ENCODE measurements at regions not wholly inside any gene's neighbourhood (a gene's known extent, or its start where the extent isn't known, plus 50 kb on each side); places are given as distances from the start of the nearest gene placed in this dataset.

DNA sequence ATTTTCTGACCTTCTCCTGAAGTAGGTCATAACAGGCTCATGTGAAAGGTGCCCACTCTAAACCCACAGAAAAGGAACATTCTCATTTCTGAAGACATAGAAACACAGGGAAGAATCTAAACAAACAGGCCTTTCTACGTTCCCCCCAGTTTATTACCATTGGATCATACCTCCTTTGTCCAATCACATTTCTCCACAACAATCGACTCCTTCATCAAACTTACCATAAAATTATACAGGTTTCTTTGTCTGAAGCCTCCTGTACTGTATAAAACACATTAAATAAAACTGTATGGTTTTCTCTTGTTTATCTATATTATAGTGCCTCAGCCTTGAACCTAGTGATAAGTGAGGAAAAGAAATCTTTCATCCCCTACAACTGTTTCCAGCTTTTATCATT, 340.7 kb downstream of the ENC1 start:
- no peaks in the 10 kb centered on the region for H3K27me3 ChIP-seq (ENCODE audit: insufficient read depth, low read length)
- no peaks in the 10 kb centered on the region for H3K36me3 ChIP-seq (ENCODE audit: insufficient read depth, low read length)
- H2AFZ ChIP-seq (ENCODE audit: low read depth, low read length), result no peak overlapping the region
- no peaks in the 10 kb centered on the region for H3K9me3 ChIP-seq (ENCODE audit: low read length)
- H3K4me3 ChIP-seq (ENCODE audit: low read length), result no peak overlapping the region
- peaks cover 2% of the 10 kb centered on the region for H3K4me1 ChIP-seq (ENCODE audit: insufficient read depth, low read length)

DNA sequence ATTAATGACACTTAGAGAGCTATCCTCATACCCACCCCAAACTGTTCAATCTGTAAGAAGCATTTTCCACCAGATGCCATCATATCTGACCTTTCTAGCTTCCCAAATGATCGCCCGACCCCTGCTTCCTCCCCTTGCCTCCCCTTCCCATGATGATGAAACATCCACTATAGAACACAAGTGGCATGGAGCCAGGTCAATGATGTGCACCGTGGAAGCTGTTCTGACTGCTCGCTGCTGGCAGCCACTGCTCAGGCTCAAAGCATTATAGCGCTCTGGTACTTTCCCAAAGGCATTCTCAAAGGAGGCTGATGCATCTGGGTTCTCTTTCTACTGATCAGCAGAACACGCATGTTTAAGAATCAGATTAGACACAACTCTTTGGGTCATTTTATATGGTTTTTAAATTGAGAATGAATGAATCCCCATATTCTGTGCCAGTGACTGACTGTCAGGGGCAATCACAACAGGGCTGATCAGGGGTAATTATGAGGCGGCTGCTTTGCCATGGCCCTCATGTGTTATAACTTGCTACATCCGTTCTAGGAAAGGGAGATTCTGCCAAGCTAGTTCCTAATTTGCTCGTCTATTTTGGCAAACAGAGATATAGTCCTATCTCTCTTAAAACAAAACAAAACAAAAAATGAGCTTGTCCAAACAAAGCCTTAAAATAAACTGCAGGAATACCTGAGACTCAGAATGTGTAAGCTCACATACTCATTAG, 343.7 kb downstream of the ENC1 start:
- Histone ChIP-seq H3K9me3 (ENCODE audit: low read length) (no peaks in the 10 kb centered on the region), H3K4me3 (ENCODE audit: low read length) (no peak overlapping the region), H3K36me3 (ENCODE audit: insufficient read depth, low read length) (no peaks in the 10 kb centered on the region), H3K4me1 (ENCODE audit: insufficient read depth, low read length) (no peaks in the 10 kb centered on the region), H2AFZ (ENCODE audit: low read depth, low read length) (no peak overlapping the region), H3K27me3 (ENCODE audit: insufficient read depth, low read length) (no peaks in the 10 kb centered on the region)

DNA sequence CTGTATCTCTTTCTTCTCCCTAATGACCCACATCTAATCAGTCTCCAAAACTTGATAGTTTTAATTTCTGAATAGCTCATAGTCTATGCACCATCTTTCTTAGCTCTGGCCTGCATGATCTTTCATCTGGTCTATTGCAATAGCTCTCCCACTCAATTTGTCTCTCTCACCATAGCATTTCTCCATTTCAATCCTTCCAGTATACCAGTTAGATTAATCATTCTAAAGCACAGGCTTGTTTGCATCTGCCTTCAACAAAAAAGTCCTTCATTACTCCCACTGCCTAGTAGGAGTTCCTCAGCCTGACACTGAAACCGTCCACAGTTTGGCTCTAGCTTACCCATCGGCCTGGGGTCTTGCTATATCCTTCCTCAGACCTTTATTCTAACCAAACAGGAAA, 344.9 kb downstream of the ENC1 start:
- H3K9me3 ChIP-seq (ENCODE audit: low read length), result no peaks in the 10 kb centered on the region

DNA sequence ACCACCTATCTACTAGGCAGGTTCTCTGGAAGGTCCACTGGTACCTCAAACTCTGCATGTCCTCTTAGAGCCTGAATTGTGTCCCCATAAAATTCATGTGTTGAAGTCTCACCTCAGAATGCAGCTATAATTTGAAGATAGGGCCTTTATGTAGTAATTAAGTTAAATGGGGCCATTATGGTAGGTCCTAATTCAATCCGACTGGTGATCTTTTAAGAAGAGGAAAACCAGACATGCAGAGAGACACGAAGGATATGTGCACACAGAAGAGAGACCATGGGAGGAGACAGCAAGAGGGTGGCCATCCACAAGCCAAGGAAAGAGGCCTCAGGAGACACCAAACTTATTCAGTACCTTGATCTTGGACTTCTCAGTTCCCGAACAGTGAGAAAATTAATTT, 345.4 kb downstream of the ENC1 start:
- Histone ChIP-seq H3K27me3 (ENCODE audit: insufficient read depth, low read length) (no peaks in the 10 kb centered on the region), H3K9me3 (ENCODE audit: low read length) (no peaks in the 10 kb centered on the region), H3K36me3 (ENCODE audit: insufficient read depth, low read length) (no peaks in the 10 kb centered on the region), H3K4me3 (ENCODE audit: low read length) (no peak overlapping the region), H2AFZ (ENCODE audit: low read depth, low read length) (no peak overlapping the region), H3K4me1 (ENCODE audit: insufficient read depth, low read length) (no peaks in the 10 kb centered on the region)

More for the DNA sequence above, 344.9 kb downstream of the ENC1 start:
- no peaks in the 10 kb centered on the region for H3K27me3 ChIP-seq (ENCODE audit: insufficient read depth, low read length)
- no peak overlapping the region for H2AFZ ChIP-seq (ENCODE audit: low read depth, low read length)
- no peak overlapping the region for H3K4me3 ChIP-seq (ENCODE audit: low read length)
- no peaks in the 10 kb centered on the region for H3K4me1 ChIP-seq (ENCODE audit: insufficient read depth, low read length)
- H3K36me3 ChIP-seq (ENCODE audit: insufficient read depth, low read length), result no peaks in the 10 kb centered on the region

DNA sequence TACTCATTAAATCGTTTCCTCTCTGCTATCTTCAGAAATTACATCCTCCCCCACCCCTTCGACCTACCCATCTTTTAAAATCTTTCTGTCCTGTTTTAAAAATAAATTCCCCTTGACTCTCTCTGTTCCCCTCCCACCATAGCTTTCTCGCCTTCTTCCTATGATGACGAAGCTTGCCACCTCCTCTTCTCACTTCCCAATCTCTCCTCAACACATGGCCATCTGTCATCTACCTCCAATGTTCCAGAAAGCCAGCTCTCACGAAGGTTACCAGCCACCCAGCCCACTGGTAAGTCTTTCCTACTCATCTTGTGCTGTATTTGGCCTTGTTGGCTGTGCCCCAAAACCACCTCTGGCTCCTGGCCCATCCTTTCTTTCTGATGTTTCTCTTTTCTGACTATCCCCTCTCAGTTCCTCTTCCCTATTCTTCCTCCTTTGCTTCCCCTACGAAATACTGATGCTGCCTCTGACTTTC, 346.3 kb downstream of the ENC1 start:
- H3K9me3 ChIP-seq (ENCODE audit: low read length), result no peaks in the 10 kb centered on the region

DNA sequence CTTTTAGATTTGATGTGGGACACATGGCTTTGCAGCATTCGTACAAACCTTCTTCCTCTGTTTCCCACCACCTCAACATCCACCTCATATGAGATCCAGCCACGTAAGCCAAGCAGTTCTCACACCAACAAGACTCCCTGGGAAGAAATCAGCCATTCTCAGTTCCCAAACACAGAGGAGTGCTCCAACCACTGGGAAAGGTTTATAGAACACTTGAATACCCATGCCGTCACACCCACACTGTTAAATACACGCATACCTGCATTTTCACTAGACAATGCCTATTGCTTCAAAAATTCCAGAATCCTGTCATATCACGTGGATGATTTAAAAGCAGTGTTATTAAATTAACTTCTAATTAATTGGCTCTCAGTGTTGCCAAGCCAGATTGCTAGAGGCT, 347.3 kb downstream of the ENC1 start:
- Histone ChIP-seq H3K4me1 (ENCODE audit: insufficient read depth, low read length) (no peaks in the 10 kb centered on the region), H3K36me3 (ENCODE audit: insufficient read depth, low read length) (no peaks in the 10 kb centered on the region), H2AFZ (ENCODE audit: low read depth, low read length) (no peak overlapping the region)

More for the DNA sequence above, 346.3 kb downstream of the ENC1 start:
- H3K27me3 ChIP-seq (ENCODE audit: insufficient read depth, low read length), result no peaks in the 10 kb centered on the region
- no peaks in the 10 kb centered on the region for H3K36me3 ChIP-seq (ENCODE audit: insufficient read depth, low read length)
- H3K4me1 ChIP-seq (ENCODE audit: insufficient read depth, low read length), result no peaks in the 10 kb centered on the region
- no peak overlapping the region for H2AFZ ChIP-seq (ENCODE audit: low read depth, low read length)
- no peak overlapping the region for H3K4me3 ChIP-seq (ENCODE audit: low read length)

DNA sequence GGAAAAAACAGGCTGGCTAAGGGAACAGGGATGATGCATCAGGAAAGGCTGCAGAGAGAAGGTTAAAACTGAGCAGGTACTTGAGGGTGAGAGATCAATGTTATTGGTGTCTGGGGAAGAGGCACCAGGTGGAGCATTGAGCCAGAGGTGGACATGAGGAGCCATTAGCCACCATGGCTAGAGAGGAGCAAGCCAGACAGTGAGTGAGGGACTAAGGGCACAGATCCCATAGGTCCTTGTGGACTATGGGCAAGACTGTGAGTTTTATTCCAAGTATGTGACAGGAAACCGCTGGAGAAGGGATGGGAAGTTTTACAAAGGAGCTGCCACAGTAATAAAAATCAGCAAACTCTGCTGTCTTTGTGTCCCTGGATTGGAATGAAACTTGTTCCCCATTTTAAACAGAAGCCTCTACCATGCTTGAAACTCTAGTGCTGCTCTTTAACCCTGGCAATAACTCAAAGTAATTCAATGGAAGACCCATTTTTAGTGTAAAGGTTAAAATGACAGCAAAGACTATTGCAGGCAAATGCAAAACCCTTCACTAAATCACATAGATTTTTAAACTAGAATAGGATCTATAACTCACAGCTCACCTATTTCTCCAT, 349.8 kb downstream of the ENC1 start:
- no peak overlapping the region for H2AFZ ChIP-seq (ENCODE audit: low read depth, low read length)
- H3K27me3 ChIP-seq (ENCODE audit: insufficient read depth, low read length), result no peaks in the 10 kb centered on the region
- H3K36me3 ChIP-seq (ENCODE audit: insufficient read depth, low read length), result no peaks in the 10 kb centered on the region
- peaks cover 3% of the 10 kb centered on the region for H3K4me1 ChIP-seq (ENCODE audit: insufficient read depth, low read length)
- no peaks in the 10 kb centered on the region for H3K9me3 ChIP-seq (ENCODE audit: low read length)
- H3K4me3 ChIP-seq (ENCODE audit: low read length), result no peak overlapping the region

More for the DNA sequence above, 347.3 kb downstream of the ENC1 start:
- Histone ChIP-seq H3K27me3 (ENCODE audit: insufficient read depth, low read length) (no peaks in the 10 kb centered on the region), H3K9me3 (ENCODE audit: low read length) (no peaks in the 10 kb centered on the region), H3K4me3 (ENCODE audit: low read length) (no peak overlapping the region)

DNA sequence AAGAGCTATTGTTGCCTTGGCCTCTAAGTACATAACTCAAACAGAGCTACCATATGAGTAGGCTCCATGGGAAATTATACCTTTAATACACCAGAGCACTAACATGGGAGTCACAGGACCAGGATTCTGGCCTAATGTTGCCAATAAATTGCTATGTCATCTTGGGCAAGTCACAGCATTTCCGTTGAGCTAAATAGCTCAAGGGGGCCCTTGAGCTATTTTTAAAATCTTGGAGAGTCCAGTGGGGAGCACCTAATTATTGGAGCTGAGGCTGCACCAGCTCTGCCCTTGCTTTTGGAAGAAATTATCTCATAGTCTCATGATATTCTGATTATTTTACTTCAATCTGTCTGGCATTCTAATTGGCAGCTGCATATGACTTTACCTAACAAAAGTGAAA, 350.8 kb downstream of the ENC1 start:
- Histone ChIP-seq H3K4me3 (ENCODE audit: low read length) (no peak overlapping the region), H2AFZ (ENCODE audit: low read depth, low read length) (no peak overlapping the region), H3K9me3 (ENCODE audit: low read length) (no peaks in the 10 kb centered on the region), H3K36me3 (ENCODE audit: insufficient read depth, low read length) (no peaks in the 10 kb centered on the region), H3K4me1 (ENCODE audit: insufficient read depth, low read length) (peaks cover 7% of the 10 kb centered on the region), H3K27me3 (ENCODE audit: insufficient read depth, low read length) (no peaks in the 10 kb centered on the region)

DNA sequence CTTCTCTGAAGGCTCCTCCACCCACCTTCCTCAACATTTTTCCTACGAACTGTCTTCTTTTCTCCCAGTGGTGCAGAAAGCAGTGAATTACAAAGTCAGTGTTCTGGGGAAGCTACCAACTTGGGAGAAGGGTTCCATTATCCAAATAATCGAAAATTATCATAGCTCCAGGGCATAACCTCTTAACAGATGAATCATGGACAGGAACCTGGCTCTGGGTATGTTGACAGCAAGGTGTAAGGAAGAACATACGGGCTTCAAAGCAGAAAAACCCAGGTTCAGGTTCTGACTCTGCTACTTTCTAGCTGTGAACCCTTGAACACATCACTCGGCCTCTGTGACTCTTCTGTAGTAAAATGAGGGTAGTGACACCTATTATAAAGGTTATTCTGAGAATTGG, 351.3 kb downstream of the ENC1 start:
- Histone ChIP-seq H2AFZ (ENCODE audit: low read depth, low read length) (no peak overlapping the region), H3K27me3 (ENCODE audit: insufficient read depth, low read length) (no peaks in the 10 kb centered on the region), H3K4me3 (ENCODE audit: low read length) (no peak overlapping the region), H3K9me3 (ENCODE audit: low read length) (no peaks in the 10 kb centered on the region), H3K36me3 (ENCODE audit: insufficient read depth, low read length) (no peaks in the 10 kb centered on the region), H3K4me1 (ENCODE audit: insufficient read depth, low read length) (peaks cover 7% of the 10 kb centered on the region)

DNA sequence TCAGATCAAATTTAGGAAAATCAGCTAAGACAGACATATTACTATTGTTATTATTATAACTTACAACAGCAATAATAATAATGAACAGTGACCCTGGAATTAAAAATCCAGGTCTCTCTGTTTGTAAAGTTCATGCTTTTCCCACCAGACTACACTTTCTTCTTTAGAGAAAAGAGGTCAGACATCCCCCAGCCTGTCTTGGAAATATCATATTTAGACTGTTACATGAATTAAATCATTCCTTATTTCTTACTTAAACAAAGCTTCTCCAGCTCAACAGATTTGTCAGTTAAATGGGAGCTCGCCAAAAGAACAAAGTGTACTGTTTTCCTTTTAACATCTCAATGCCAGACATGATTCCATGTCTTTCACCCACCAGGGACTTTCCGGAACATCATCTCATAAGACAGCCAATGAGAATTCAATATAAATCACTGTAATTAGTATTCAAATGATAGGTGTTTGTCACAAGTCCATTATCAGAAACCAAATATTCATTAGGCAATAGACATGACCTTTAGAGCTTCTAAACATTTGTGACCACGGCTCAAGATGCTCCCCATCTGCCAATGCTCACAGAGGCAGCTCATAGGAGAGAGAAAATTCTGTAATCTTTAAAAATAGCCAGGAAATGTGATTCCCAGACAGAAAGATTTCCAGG, 351.9 kb downstream of the ENC1 start:
- H2AFZ ChIP-seq (ENCODE audit: low read depth, low read length), result no peak overlapping the region
- H3K4me1 ChIP-seq (ENCODE audit: insufficient read depth, low read length), result peaks cover 7% of the 10 kb centered on the region
- no peak overlapping the region for H3K4me3 ChIP-seq (ENCODE audit: low read length)
- H3K36me3 ChIP-seq (ENCODE audit: insufficient read depth, low read length), result no peaks in the 10 kb centered on the region
- H3K27me3 ChIP-seq (ENCODE audit: insufficient read depth, low read length), result no peaks in the 10 kb centered on the region
- H3K9me3 ChIP-seq (ENCODE audit: low read length), result no peaks in the 10 kb centered on the region

DNA sequence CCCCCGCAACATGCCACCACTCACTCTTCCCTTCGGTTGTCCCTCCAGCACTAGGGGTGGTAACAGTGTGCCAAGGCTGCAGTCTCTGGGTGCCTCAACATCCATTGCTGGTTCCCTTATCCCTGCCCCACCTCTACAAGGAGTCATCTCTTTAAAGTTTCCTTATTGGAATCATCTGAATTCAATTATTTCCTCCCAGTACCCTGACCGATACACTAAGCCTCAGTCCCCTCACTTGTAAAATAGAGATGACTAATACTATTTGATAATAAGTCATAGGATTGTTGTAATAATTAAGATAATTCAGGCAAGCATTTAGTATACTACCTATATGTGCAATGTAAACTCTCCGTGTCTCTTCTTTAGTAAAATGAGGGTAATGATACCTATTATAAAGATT, 352.5 kb downstream of the ENC1 start:
- H3K27me3 ChIP-seq (ENCODE audit: insufficient read depth, low read length), result no peaks in the 10 kb centered on the region
- H3K9me3 ChIP-seq (ENCODE audit: low read length), result no peaks in the 10 kb centered on the region
- no peaks in the 10 kb centered on the region for H3K36me3 ChIP-seq (ENCODE audit: insufficient read depth, low read length)
- peaks cover 7% of the 10 kb centered on the region for H3K4me1 ChIP-seq (ENCODE audit: insufficient read depth, low read length)
- no peak overlapping the region for H2AFZ ChIP-seq (ENCODE audit: low read depth, low read length)
- no peak overlapping the region for H3K4me3 ChIP-seq (ENCODE audit: low read length)

DNA sequence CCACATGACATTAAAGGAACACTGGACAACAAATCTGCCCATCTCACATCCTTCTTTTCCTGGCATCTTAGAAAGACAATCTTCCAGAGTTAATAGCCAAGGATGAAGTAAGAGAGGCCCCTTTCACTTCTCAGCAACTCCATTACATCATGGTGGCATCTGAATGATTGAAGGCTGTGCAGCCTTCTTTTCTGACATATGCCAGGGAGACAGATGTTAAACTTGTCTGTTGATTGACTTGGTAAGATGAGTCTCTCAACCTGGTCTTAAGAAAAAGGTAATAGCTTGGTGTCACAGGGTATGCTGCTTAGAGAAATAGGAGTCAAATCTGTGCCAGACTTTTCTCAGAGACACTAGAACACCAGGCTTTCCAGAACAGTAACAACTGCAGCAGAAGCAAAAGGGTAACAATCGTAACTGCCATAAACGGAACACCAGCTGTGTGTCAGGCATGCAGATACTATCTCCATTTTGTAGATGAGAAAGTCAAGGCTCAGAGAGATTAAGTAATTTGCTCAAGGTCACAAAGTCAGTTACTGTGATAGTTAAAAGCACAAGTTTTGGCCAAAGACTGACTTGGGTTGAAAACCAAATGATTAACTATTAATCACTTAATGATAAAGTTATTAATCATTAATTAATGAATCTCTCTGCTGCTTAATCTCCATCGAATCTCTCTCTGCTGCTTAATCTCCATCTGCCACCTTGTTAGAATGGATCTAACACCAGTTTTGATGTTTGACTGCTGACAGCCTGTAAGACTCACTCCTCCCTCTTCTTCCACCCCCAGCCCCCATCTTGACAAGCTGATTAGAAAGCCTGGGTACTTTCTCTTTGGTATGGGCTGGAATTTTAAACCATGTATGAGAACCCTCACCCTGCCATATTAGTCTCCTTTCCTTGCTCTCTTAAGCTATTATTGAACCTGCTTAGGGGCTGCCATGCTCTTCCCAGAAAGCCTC, 353.5 kb downstream of the ENC1 start:
- no peaks in the 10 kb centered on the region for H3K9me3 ChIP-seq (ENCODE audit: low read length)

More for the DNA sequence above, 353.5 kb downstream of the ENC1 start:
- peaks cover 7% of the 10 kb centered on the region for H3K4me1 ChIP-seq (ENCODE audit: insufficient read depth, low read length)
- no peaks in the 10 kb centered on the region for H3K36me3 ChIP-seq (ENCODE audit: insufficient read depth, low read length)
- H3K27me3 ChIP-seq (ENCODE audit: insufficient read depth, low read length), result no peaks in the 10 kb centered on the region
- no peak overlapping the region for H2AFZ ChIP-seq (ENCODE audit: low read depth, low read length)
- no peak overlapping the region for H3K4me3 ChIP-seq (ENCODE audit: low read length)

Data from neuron (in vitro differentiated cells).